Naive B cell (primary cell): ENCODE measurements at regions not wholly inside any gene's neighbourhood (a gene's known extent, or its start where the extent isn't known, plus 50 kb on each side); places are given as distances from the start of the nearest gene placed in this dataset.
"Not testable (repeated sequence)": the region's sequence is repeated elsewhere in the genome, so short reads cannot be mapped to it uniquely, and the experiment has no call there.

Source experiments
- ATAC-seq, 2 donors: fragments of 150-1000 bp; cut with Tn5 transposase; 2 replicates each; pipeline ENCODE4 v1.10.0; 2021; ENCODE audit warnings: low read depth in 2 of 2, mild to moderate bottlenecking in 2 of 2, moderate library complexity in 2 of 2
- DNase-seq: peaks from one replicate; pipeline ENCODE4 v3.0.0; 2022
- H3K27ac Mint-ChIP-seq, 6 donors: one replicate each; pipeline ENCODE4 v1.8.0; 2020 to 2022; ENCODE audit warnings: mild to moderate bottlenecking in 6 of 6, mixed read lengths in 6 of 6, moderate library complexity in 5 of 6, inconsistent platforms in 2 of 6
- H3K27me3 Mint-ChIP-seq, 3 donors: one replicate each; pipeline ENCODE4 v1.8.0; 2021 to 2022; ENCODE audit warnings: mixed read lengths in 3 of 3, mild to moderate bottlenecking in 1 of 3
- H3K36me3 Mint-ChIP-seq, 2 donors: one replicate each; pipeline ENCODE4 v1.8.0; 2020 to 2022; ENCODE audit warnings: mixed read lengths in 2 of 2, inconsistent platforms in 1 of 2, mild to moderate bottlenecking in 1 of 2
- H3K4me1 Mint-ChIP-seq, 3 donors: one replicate each; pipeline ENCODE4 v1.8.0; 2020 to 2022; ENCODE audit warnings: mixed read lengths in 3 of 3, inconsistent platforms in 1 of 3, mild to moderate bottlenecking in 1 of 3, moderate library complexity in 1 of 3
- H3K4me3 Mint-ChIP-seq, 8 donors: one replicate each; pipeline ENCODE4 v1.8.0; 2020 to 2022; ENCODE audit warnings: mild to moderate bottlenecking in 8 of 8, mixed read lengths in 8 of 8, moderate library complexity in 8 of 8, inconsistent platforms in 2 of 8
- H3K9me3 Mint-ChIP-seq, 7 donors: one replicate each; pipeline ENCODE4 v1.8.0; 2020 to 2022; ENCODE audit warnings: mixed read lengths in 7 of 7, mild to moderate bottlenecking in 5 of 7, inconsistent platforms in 2 of 7, moderate library complexity in 1 of 7

GRCh38 chr10:90066435-90066834 is 365.0 kb downstream of the KIF20B start:
- Mint-ChIP-seq H3K4me3 (no peak overlapping the region), H3K4me1 (peaks cover 0 to 4% (median 0%) of the 10 kb centered on the region in 3 donors), H3K27me3 (no peaks in the 10 kb centered on the region), H3K9me3 (peaks cover 0 to 2% (median 0%) of the 10 kb centered on the region in 7 donors), H3K27ac (no peak overlapping the region), H3K36me3 (no peaks in the 10 kb centered on the region)
- ATAC-seq, result no peak
- DNase-seq, result no peak

GRCh38 chr10:90075995-90076394 is 374.6 kb downstream of the KIF20B start:
- peaks cover 0 to 6% (median 0%) of the 10 kb centered on the region in 3 donors for H3K27me3 Mint-ChIP-seq
- H3K4me1 Mint-ChIP-seq, result peaks cover 16 to 36% (median 20%) of the 10 kb centered on the region in 3 donors
- peaks cover 16 to 22% of the 10 kb centered on the region in 2 donors for H3K36me3 Mint-ChIP-seq
- DNase-seq (no peak), ATAC-seq (no peak)
- H3K4me3 Mint-ChIP-seq, result no peak overlapping the region
- no peak overlapping the region for H3K27ac Mint-ChIP-seq
- peaks cover 5 to 23% (median 17%) of the 10 kb centered on the region in 7 donors for H3K9me3 Mint-ChIP-seq

GRCh38 chr10:90079819-90080218 is 378.4 kb downstream of the KIF20B start:
- peaks cover 5 to 6% of the 10 kb centered on the region in 2 donors for H3K36me3 Mint-ChIP-seq
- peaks cover 0 to 6% (median 4%) of the 10 kb centered on the region in 7 donors for H3K9me3 Mint-ChIP-seq
- DNase-seq (no peak), ATAC-seq (no peak)
- no peak overlapping the region for H3K4me3 Mint-ChIP-seq
- H3K27ac Mint-ChIP-seq, result no peak overlapping the region
- peaks cover 0 to 6% (median 0%) of the 10 kb centered on the region in 3 donors for H3K27me3 Mint-ChIP-seq
- H3K4me1 Mint-ChIP-seq, result peaks cover 2 to 16% (median 6%) of the 10 kb centered on the region in 3 donors

- ATAC-seq, H3K9me3 Mint-ChIP-seq, H3K36me3 Mint-ChIP-seq, H3K27me3 Mint-ChIP-seq, H3K4me3 Mint-ChIP-seq, H3K4me1 Mint-ChIP-seq, DNase-seq: not testable (repeated sequence)
- H3K27ac Mint-ChIP-seq, result peak overlapping the region in 1 of 6 donors; percentile 25
Observed at GRCh38 chr10:90086606-90087190, 385.3 kb downstream of the KIF20B start.

GRCh38 chr10:90087197-90088023 is 386.0 kb downstream of the KIF20B start:
- peaks cover 6 to 7% (median 7%) of the 10 kb centered on the region in 3 donors for H3K4me1 Mint-ChIP-seq
- H3K27me3 Mint-ChIP-seq, result no peaks in the 10 kb centered on the region
- H3K36me3 Mint-ChIP-seq, result no peaks in the 10 kb centered on the region
- peak overlapping the region in 1 of 6 donors; percentile 49 for H3K27ac Mint-ChIP-seq
- peak; percentile 13 for DNase-seq
- no peaks in the 10 kb centered on the region for H3K9me3 Mint-ChIP-seq
- H3K4me3 Mint-ChIP-seq, result peak overlapping the region in 1 of 8 donors; percentile 6
- ATAC-seq, result peak in 1 of 2 donors; percentile 70

- no peak for DNase-seq
- Mint-ChIP-seq H3K9me3 (no peaks in the 10 kb centered on the region), H3K27ac (no peak overlapping the region), H3K4me3 (no peak overlapping the region), H3K4me1 (peaks cover 6 to 7% (median 7%) of the 10 kb centered on the region in 3 donors), H3K36me3 (no peaks in the 10 kb centered on the region), H3K27me3 (no peaks in the 10 kb centered on the region)
- no peak for ATAC-seq
Observed at GRCh38 chr10:90088024-90088317, 386.6 kb downstream of the KIF20B start.

- ATAC-seq (no peak), DNase-seq (no peak)
- Mint-ChIP-seq H3K9me3 (no peaks in the 10 kb centered on the region), H3K27me3 (no peaks in the 10 kb centered on the region), H3K27ac (no peak overlapping the region), H3K36me3 (no peaks in the 10 kb centered on the region), H3K4me3 (no peak overlapping the region), H3K4me1 (peaks cover 6 to 7% (median 7%) of the 10 kb centered on the region in 3 donors)
Observed at GRCh38 chr10:90089719-90090118, 388.3 kb downstream of the KIF20B start.

- Mint-ChIP-seq H3K36me3 (peaks cover 0 to 7% of the 10 kb centered on the region in 2 donors), H3K4me3 (no peak overlapping the region), H3K27ac (no peak overlapping the region), H3K27me3 (no peaks in the 10 kb centered on the region), H3K9me3 (no peaks in the 10 kb centered on the region), H3K4me1 (no peaks in the 10 kb centered on the region)
- DNase-seq (no peak), ATAC-seq (no peak)
Observed at GRCh38 chr10:90096196-90096595, 394.8 kb downstream of the KIF20B start.

- not testable (repeated sequence) for DNase-seq, H3K4me3 Mint-ChIP-seq, H3K27me3 Mint-ChIP-seq, H3K9me3 Mint-ChIP-seq, H3K4me1 Mint-ChIP-seq, H3K27ac Mint-ChIP-seq, ATAC-seq
- H3K36me3 Mint-ChIP-seq, result peaks cover 0 to 12% of the 10 kb centered on the region in 2 donors
Observed at GRCh38 chr10:90107581-90107980, 406.2 kb downstream of the KIF20B start.

- Mint-ChIP-seq H3K4me3 (no peak overlapping the region), H3K27me3 (no peaks in the 10 kb centered on the region), H3K4me1 (no peaks in the 10 kb centered on the region), H3K27ac (no peak overlapping the region), H3K36me3 (peaks cover 7 to 11% of the 10 kb centered on the region in 2 donors), H3K9me3 (peaks cover 0 to 29% (median 15%) of the 10 kb centered on the region in 7 donors)
- ATAC-seq (no peak), DNase-seq (no peak)
Observed at GRCh38 chr10:90111671-90112070, 410.3 kb downstream of the KIF20B start.

GRCh38 chr10:90112681-90113080 is 411.3 kb downstream of the KIF20B start:
- ATAC-seq, result no peak
- Mint-ChIP-seq H3K4me1 (no peaks in the 10 kb centered on the region), H3K27ac (no peak overlapping the region), H3K9me3 (peaks cover 0 to 39% (median 22%) of the 10 kb centered on the region in 7 donors), H3K4me3 (no peak overlapping the region), H3K36me3 (peaks cover 15 to 16% of the 10 kb centered on the region in 2 donors), H3K27me3 (no peaks in the 10 kb centered on the region)
- no peak for DNase-seq

GRCh38 chr10:90118567-90118966 is 417.2 kb downstream of the KIF20B start:
- peaks cover 18 to 22% of the 10 kb centered on the region in 2 donors for H3K36me3 Mint-ChIP-seq
- H3K4me3 Mint-ChIP-seq, H3K27ac Mint-ChIP-seq, H3K27me3 Mint-ChIP-seq, ATAC-seq, DNase-seq, H3K4me1 Mint-ChIP-seq: not testable (repeated sequence)
- peaks cover 0 to 47% (median 33%) of the 10 kb centered on the region in 7 donors for H3K9me3 Mint-ChIP-seq

- H3K4me3 Mint-ChIP-seq, H3K27me3 Mint-ChIP-seq, ATAC-seq, H3K27ac Mint-ChIP-seq, DNase-seq, H3K4me1 Mint-ChIP-seq: not testable (repeated sequence)
- Mint-ChIP-seq H3K9me3 (peaks cover 0 to 37% (median 30%) of the 10 kb centered on the region in 7 donors), H3K36me3 (peaks cover 18 to 22% of the 10 kb centered on the region in 2 donors)
Observed at GRCh38 chr10:90119631-90120280, 418.4 kb downstream of the KIF20B start.
